HCT116 (cell line): ENCODE measurements at regions not wholly inside any gene's neighbourhood (a gene's known extent, or its start where the extent isn't known, plus 50 kb on each side); places are given as distances from the start of the nearest gene placed in this dataset.
A peak's percentile ranks its signal among the peaks of the same experiment; 100 is the strongest.

Experiments
- ATAC-seq: fragments of 200-7000 bp; cut with Tn5 transposase; 2 replicates; pipeline ENCODE4 v1.9.1; 2020; ENCODE audit warnings: mild to moderate bottlenecking, moderate library complexity
- BruUV-seq: library from RNA; stranded (reverse); fragments of 400-500 nt; replicated peaks from 2 replicates; lab custom pipeline; 2021; lab: Mats Ljungman, UMichigan
- CTCF ChIA-PET: fragments of 300-600 bp; sonication (Branson Sonifier 250); formaldehyde crosslinking; loops from one replicate; lab custom pipeline; 2021; ENCODE audit warnings: antibody characterized with exemption; lab: Charles Lee
- POLR2A ChIA-PET: fragments of 300-600, 350-600 bp; sonication (Branson Sonifier 250); formaldehyde crosslinking; loops from one replicate; lab custom pipeline; 2021; ENCODE audit warnings: antibody characterized with exemption; lab: Charles Lee
- RAD21 ChIA-PET, 2 experiments: fragments of 300-600 bp; sonication (Branson Sonifier 250); formaldehyde crosslinking; loops; one replicate each; lab custom pipeline; 2023; ENCODE audit warnings: low total read pairs in 2 of 2; ENCODE audit not compliant: uncharacterized antibody in 2 of 2, unreplicated experiment in 2 of 2, low non-redundant PET in 1 of 2; lab: Charles Lee
- DNase-seq: peaks from one replicate; pipeline ENCODE4 v3.0.0-alpha.2; 2010; ENCODE audit warnings: low read depth, low spot score
- H2AFZ ChIP-seq: fragments of 200-600 bp; shearing (Covaris generic), sonication (generic); 2 replicates; pipeline ENCODE4 v1.6.1; 2017; ENCODE audit warnings: low read depth, mixed run types, mixed read lengths, antibody characterized with exemption, low read length; ENCODE audit not compliant: poor library complexity, severe bottlenecking
- H3K27ac ChIP-seq: 2 replicates; pipeline ENCODE4 v1.5.1; 2012; ENCODE audit warnings: low read depth, low read length
- H3K27me3 ChIP-seq: fragments of 200-600 bp; sonication (generic); 2 replicates; pipeline ENCODE4 v1.6.1; 2016; ENCODE audit warnings: mixed run types, low read length, mixed read lengths; ENCODE audit not compliant: insufficient read depth
- H3K36me3 ChIP-seq, 2 experiments: fragments of 200-500 bp in 1 of 2; fragments of 200-600 bp in 1 of 2; sonication (Bioruptor generic) in 1 of 2; sonication (generic) in 1 of 2; 2 replicates each; pipeline versions ENCODE4 v1.5.1 to v1.6.1; 2014 to 2016; ENCODE audit warnings: low read length in 2 of 2, inconsistent platforms in 1 of 2, mixed read lengths in 1 of 2, mixed run types in 1 of 2; ENCODE audit not compliant: insufficient read depth in 2 of 2, control insufficient read depth in 1 of 2
- H3K4me1 ChIP-seq, 2 experiments: fragments of 200-600 bp in 1 of 2; sonication (generic) in 1 of 2; 2 replicates each; pipeline versions ENCODE4 v1.5.1 to v1.6.1; 2012 to 2017; ENCODE audit warnings: low read length in 2 of 2, inconsistent platforms in 1 of 2, mild to moderate bottlenecking in 1 of 2, mixed read lengths in 1 of 2, mixed run types in 1 of 2, moderate library complexity in 1 of 2; ENCODE audit not compliant: insufficient read depth in 2 of 2, control insufficient read depth in 1 of 2
- H3K4me2 ChIP-seq: fragments of 200-600 bp; sonication (generic); 2 replicates; pipeline ENCODE4 v1.6.1; 2017; ENCODE audit warnings: mixed run types, low read length, mixed read lengths
- H3K4me3 ChIP-seq, 2 experiments: fragments of 200-600 bp in 1 of 2; sonication (generic) in 1 of 2; replicated peaks in 1 of 2; 2 replicates each; pipeline ENCODE4 v1.5.1; 2011 to 2016; ENCODE audit warnings: low read length in 2 of 2, control low read depth in 1 of 2, low read depth in 1 of 2, mild to moderate bottlenecking in 1 of 2, mixed read lengths in 1 of 2, mixed run types in 1 of 2
- H3K79me2 ChIP-seq: fragments of 200-600 bp; sonication (generic); 2 replicates; pipeline ENCODE4 v1.6.1; 2017; ENCODE audit warnings: mild to moderate bottlenecking, mixed run types, low read length, moderate library complexity, mixed read lengths; ENCODE audit not compliant: insufficient read depth
- H3K9ac ChIP-seq: fragments of 200-600 bp; sonication (generic); 2 replicates; pipeline ENCODE4 v1.6.1; 2016; ENCODE audit warnings: low read length, mixed read lengths
- H3K9me2 ChIP-seq: fragments of 200-600 bp; sonication (generic), shearing (Covaris generic); 2 replicates; pipeline ENCODE4 v1.6.1; 2017; ENCODE audit warnings: mixed run types, mild to moderate bottlenecking, moderate library complexity; ENCODE audit not compliant: insufficient read depth
- H3K9me3 ChIP-seq, 2 experiments: fragments of 200-500 bp in 1 of 2; fragments of 200-600 bp in 1 of 2; sonication (Bioruptor generic) in 1 of 2; sonication (generic) in 1 of 2; 2 replicates each; pipeline ENCODE4 v1.6.1; 2014 to 2017; ENCODE audit warnings: low read length in 2 of 2, mixed read lengths in 2 of 2, inconsistent platforms in 1 of 2, low read depth in 1 of 2, mild to moderate bottlenecking in 1 of 2, mixed run types in 1 of 2, moderate library complexity in 1 of 2; ENCODE audit not compliant: control insufficient read depth in 1 of 2, insufficient read depth in 1 of 2
- H4K20me1 ChIP-seq: fragments of 200-600 bp; sonication (generic), shearing (Covaris generic); 2 replicates; pipeline ENCODE4 v1.6.1; 2017; ENCODE audit warnings: mixed run types, mild to moderate bottlenecking, moderate library complexity; ENCODE audit not compliant: insufficient read depth
- ATF3 ChIP-seq: IDR thresholded peaks from 2 replicates; pipeline ENCODE4 v1.6.1; 2012
- CBX3 ChIP-seq: IDR thresholded peaks from 2 replicates; pipeline ENCODE4 v1.6.1; 2012; ENCODE audit warnings: low read depth
- CTCF ChIP-seq, 3 experiments: fragments of 200-600 bp in 1 of 3; sonication (generic) in 1 of 3; IDR thresholded peaks in 2 of 3; conservative IDR thresholded peaks in 1 of 3; 2 replicates each; pipeline ENCODE4 v1.5.1; 2012 to 2017; ENCODE audit warnings: low read depth in 2 of 3, low read length in 2 of 3, antibody characterized with exemption in 1 of 3, borderline replicate concordance in 1 of 3, control low read depth in 1 of 3, mild to moderate bottlenecking in 1 of 3, mixed read lengths in 1 of 3, mixed run types in 1 of 3, moderate library complexity in 1 of 3; ENCODE audit not compliant: insufficient read depth in 1 of 3
- EGR1 ChIP-seq: IDR thresholded peaks from 2 replicates; pipeline ENCODE4 v1.6.1; 2012; ENCODE audit warnings: low read depth
- EZH2 ChIP-seq: fragments of 200-600 bp; sonication (generic); IDR thresholded peaks from 2 replicates; pipeline ENCODE4 v1.6.1; 2017; ENCODE audit warnings: antibody characterized with exemption, mixed run types
- EZH2phosphoT487 ChIP-seq: fragments of 200-600 bp; IDR thresholded peaks from 2 replicates; pipeline ENCODE4 v1.6.1; 2018; ENCODE audit warnings: antibody characterized with exemption, borderline replicate concordance
- JUND ChIP-seq: IDR thresholded peaks from 2 replicates; pipeline ENCODE4 v1.6.1; 2012
- MAX ChIP-seq: IDR thresholded peaks from 2 replicates; pipeline ENCODE4 v1.6.1; 2012
- POLR2AphosphoS5 ChIP-seq: IDR thresholded peaks from 2 replicates; pipeline ENCODE4 v1.6.1; 2011; ENCODE audit warnings: mild to moderate bottlenecking, low read depth, low read length, moderate library complexity
- RAD21 ChIP-seq: IDR thresholded peaks from 2 replicates; pipeline ENCODE4 v1.6.1; 2012; ENCODE audit warnings: low read depth, mild to moderate bottlenecking
- REST ChIP-seq: IDR thresholded peaks from 2 replicates; pipeline ENCODE4 v1.6.1; 2012; ENCODE audit warnings: low read depth
- SIN3A ChIP-seq: IDR thresholded peaks from 2 replicates; pipeline ENCODE4 v1.6.1; 2012; ENCODE audit warnings: low read depth
- SP1 ChIP-seq: IDR thresholded peaks from 2 replicates; pipeline ENCODE4 v1.6.1; 2012; ENCODE audit warnings: low read depth
- SRF ChIP-seq: IDR thresholded peaks from 2 replicates; pipeline ENCODE4 v1.6.1; 2012; ENCODE audit warnings: low read depth
- TCF7L2 ChIP-seq: IDR thresholded peaks from 2 replicates; pipeline ENCODE4 v1.7.0; 2011; ENCODE audit warnings: borderline replicate concordance, inconsistent platforms; ENCODE audit not compliant: insufficient read depth, insufficient read length; ENCODE audit errors: extremely low read depth
- YY1 ChIP-seq: IDR thresholded peaks from 2 replicates; pipeline ENCODE4 v1.6.1; 2011; ENCODE audit warnings: low read length, low read depth, moderate library complexity, mild to moderate bottlenecking; ENCODE audit not compliant: insufficient replicate concordance; ENCODE audit errors: extremely low read depth
- ZFX ChIP-seq: fragments of 450-650 bp; IDR thresholded peaks from 2 replicates; pipeline ENCODE4 v1.6.1; 2017
- ZNF274 ChIP-seq: fragments of 200-500 bp; sonication (Bioruptor generic); IDR thresholded peaks from 2 replicates; pipeline ENCODE4 v1.6.1; 2014; ENCODE audit warnings: mild to moderate bottlenecking, low read depth, low read length, inconsistent platforms
- intact Hi-C: fragments of 100-400 bp; cut with micrococcal nuclease; formaldehyde crosslinking; loops from 2 replicates; pipeline ENCODE4 v1.10.0; 2022

GRCh38 chr16:87549627-87550494 is 52.4 kb upstream of the JPH3 start:
- no peak overlapping the region for H3K9ac ChIP-seq
- ChIA-PET RAD21 (no interaction called here), POLR2A (no interaction called here), CTCF (interaction anchor here (0.8 to 1.5 kb wide), 5 partner anchors 11 to 87 kb away, joined by 3 to 6 read pairs (median 3); no protein-coding TSS in a partner anchor)
- no peak overlapping the region for H2AFZ ChIP-seq
- H3K27ac ChIP-seq, result no peak overlapping the region
- H3K4me3 ChIP-seq, result no peak overlapping the region
- intact Hi-C loops, result loop anchor here (1.0 to 2.0 kb wide), 2 partner anchors 85 to 321 kb away; no protein-coding TSS in a partner anchor
- no peak overlapping the region for H3K4me2 ChIP-seq
- H4K20me1 ChIP-seq, result no peaks in the 10 kb centered on the region
- no TSS peak for BruUV-seq
- TF ChIP-seq EZH2phosphoT487 (no peak), RAD21 (no peak), YY1 (no peak), SIN3A (no peak), MAX (no peak), CBX3 (no peak), REST (no peak), JUND (no peak), TCF7L2 (no peak), POLR2AphosphoS5 (no peak), SRF (no peak), CTCF (IDR thresholded peaks at IDR 0.05 in 2 of 3, conservative IDR thresholded peaks at IDR 0.05 in 1 of 3; ENCODE audit: borderline replicate concordance in 1 of 3, insufficient read depth in 1 of 3, low read depth in 2 of 3, low read length in 2 of 3) (no peak), SP1 (no peak), ZFX (no peak), EGR1 (no peak), EZH2 (no peak), ZNF274 (no peak), ATF3 (no peak)
- no peaks in the 10 kb centered on the region for H3K9me2 ChIP-seq
- H3K9me3 ChIP-seq, result peaks cover 0 to 4% of the 10 kb centered on the region in 2 experiments; a peak in 2 of 4 replicates
- H3K4me1 ChIP-seq, result peaks cover 2 to 10% of the 10 kb centered on the region in 2 experiments; a peak in 2 of 4 replicates
- no peaks in the 10 kb centered on the region for H3K79me2 ChIP-seq
- no peak for DNase-seq
- H3K36me3 ChIP-seq, result no peaks in the 10 kb centered on the region
- H3K27me3 ChIP-seq, result peaks cover 11% of the 10 kb centered on the region; the same call in 1 of the 2 replicates
- ATAC-seq, result peak; percentile 10; the same call in 1 of the 2 replicates
